GM23338 (cell line): ENCODE measurements at regions not wholly inside any gene's neighbourhood (a gene's known extent, or its start where the extent isn't known, plus 50 kb on each side); places are given as distances from the start of the nearest gene placed in this dataset.
"Not testable (repeated sequence)": the region's sequence is repeated elsewhere in the genome, so short reads cannot be mapped to it uniquely, and the experiment has no call there.

Experiments
- ATAC-seq: fragments of 200-7000 bp; cut with Tn5 transposase; 3 replicates; pipeline ENCODE4 v1.9.1; 2020
- DNase-seq: peaks from one replicate; pipeline ENCODE4 v3.0.0-alpha.2; 2015; ENCODE audit warnings: low spot score
- H2AFZ ChIP-seq: fragments of 200-600 bp; sonication (generic); 2 replicates; pipeline ENCODE4 v1.8.0; 2016; ENCODE audit warnings: antibody characterized with exemption, mild to moderate bottlenecking, moderate library complexity
- H3F3A ChIP-seq: fragments of 200-600 bp; sonication (generic); replicated peaks from 2 replicates; pipeline ENCODE4 v1.8.0; 2017; ENCODE audit warnings: antibody characterized with exemption, mixed run types, low read depth
- H3K27ac ChIP-seq: fragments of 200-600 bp; sonication (generic); 2 replicates; pipeline ENCODE4 v1.6.1; 2016; ENCODE audit warnings: low read depth
- H3K27me3 ChIP-seq: fragments of 200-600 bp; sonication (generic); 2 replicates; pipeline ENCODE4 v1.8.0; 2016; ENCODE audit warnings: mild to moderate bottlenecking, mixed run types, moderate library complexity; ENCODE audit not compliant: insufficient read depth
- H3K36me3 ChIP-seq: fragments of 200-600 bp; sonication (generic); 2 replicates; pipeline ENCODE4 v1.8.0; 2016; ENCODE audit warnings: mild to moderate bottlenecking; ENCODE audit not compliant: insufficient read depth
- H3K4me1 ChIP-seq: fragments of 200-600 bp; sonication (generic); 2 replicates; pipeline ENCODE4 v1.8.0; 2016; ENCODE audit warnings: mild to moderate bottlenecking, moderate library complexity; ENCODE audit not compliant: insufficient read depth
- H3K4me2 ChIP-seq: fragments of 200-600 bp; sonication (generic); 2 replicates; pipeline ENCODE4 v1.7.1; 2017; ENCODE audit warnings: mixed run types
- H3K4me3 ChIP-seq: fragments of 200-600 bp; sonication (generic); 2 replicates; pipeline ENCODE4 v1.6.1; 2016; ENCODE audit warnings: mixed run types
- H3K79me2 ChIP-seq: fragments of 200-600 bp; sonication (generic); replicated peaks from 2 replicates; pipeline ENCODE4 v1.8.0; 2017; ENCODE audit warnings: mild to moderate bottlenecking; ENCODE audit not compliant: insufficient read depth
- H3K9me2 ChIP-seq: fragments of 200-600 bp; sonication (generic); 2 replicates; pipeline ENCODE4 v1.8.0; 2017; ENCODE audit not compliant: insufficient read depth
- H4K20me1 ChIP-seq: fragments of 200-600 bp; sonication (generic); replicated peaks from 2 replicates; pipeline ENCODE4 v1.8.0; 2017; ENCODE audit warnings: mild to moderate bottlenecking; ENCODE audit not compliant: insufficient read depth
- H3K27ac Mint-ChIP-seq: 2 replicates; pipeline ENCODE4 v1.8.0; 2020; ENCODE audit warnings: inconsistent platforms, mild to moderate bottlenecking, moderate library complexity, mixed read lengths
- H3K27me3 Mint-ChIP-seq: 3 replicates; pipeline ENCODE4 v1.8.0; 2022; ENCODE audit warnings: low read depth, mild to moderate bottlenecking, moderate library complexity, mixed read lengths, inconsistent platforms; ENCODE audit not compliant: insufficient read depth, poor library complexity
- H3K36me3 Mint-ChIP-seq: 3 replicates; pipeline ENCODE4 v1.8.0; 2021; ENCODE audit warnings: low read depth, mild to moderate bottlenecking, inconsistent platforms, moderate library complexity, mixed read lengths
- H3K4me1 Mint-ChIP-seq: 3 replicates; pipeline ENCODE4 v1.8.0; 2020; ENCODE audit warnings: mild to moderate bottlenecking, inconsistent platforms, mixed read lengths
- H3K4me3 Mint-ChIP-seq: 3 replicates; pipeline ENCODE4 v1.8.0; 2021; ENCODE audit warnings: moderate library complexity, mild to moderate bottlenecking, inconsistent platforms, mixed read lengths
- H3K9me3 Mint-ChIP-seq: 3 replicates; pipeline ENCODE4 v1.8.0; 2020; ENCODE audit warnings: moderate library complexity, mild to moderate bottlenecking, inconsistent platforms, mixed read lengths
- EZH2 ChIP-seq: fragments of 200-600 bp; sonication (generic); IDR thresholded peaks from one replicate; pipeline ENCODE4 v1.8.0; 2017; ENCODE audit warnings: antibody characterized with exemption, mild to moderate bottlenecking, low read depth; ENCODE audit not compliant: unreplicated experiment
- JUNB ChIP-seq: IDR thresholded peaks from one replicate; pipeline ENCODE4 v1.6.1; 2016; ENCODE audit warnings: antibody characterized with exemption; ENCODE audit not compliant: unreplicated experiment
- NANOG ChIP-seq: IDR thresholded peaks from 2 replicates; pipeline ENCODE4 v1.6.1; 2016; ENCODE audit warnings: antibody characterized with exemption, borderline replicate concordance
- POLR2AphosphoS5 ChIP-seq: IDR thresholded peaks from 2 replicates; pipeline ENCODE4 v1.6.1; 2016; ENCODE audit warnings: antibody characterized with exemption, low read depth
- ZNF331 ChIP-seq: fragments of 250-450 bp; sonication (Bioruptor Pico); IDR thresholded peaks from 2 replicates; pipeline ENCODE4 v1.5.0; 2020; ENCODE audit warnings: low read depth, mild to moderate bottlenecking, moderate library complexity
- ZNF462 ChIP-seq: fragments of 250-450 bp; sonication (Bioruptor Pico); IDR thresholded peaks from 2 replicates; pipeline ENCODE4 v1.5.0; 2020; ENCODE audit warnings: mild to moderate bottlenecking, moderate library complexity
- TF ChIP-seq, protein P1 (sequence below): IDR thresholded peaks from 2 replicates; pipeline ENCODE4 v1.6.1; 2016; ENCODE audit warnings: antibody characterized with exemption

DNA sequence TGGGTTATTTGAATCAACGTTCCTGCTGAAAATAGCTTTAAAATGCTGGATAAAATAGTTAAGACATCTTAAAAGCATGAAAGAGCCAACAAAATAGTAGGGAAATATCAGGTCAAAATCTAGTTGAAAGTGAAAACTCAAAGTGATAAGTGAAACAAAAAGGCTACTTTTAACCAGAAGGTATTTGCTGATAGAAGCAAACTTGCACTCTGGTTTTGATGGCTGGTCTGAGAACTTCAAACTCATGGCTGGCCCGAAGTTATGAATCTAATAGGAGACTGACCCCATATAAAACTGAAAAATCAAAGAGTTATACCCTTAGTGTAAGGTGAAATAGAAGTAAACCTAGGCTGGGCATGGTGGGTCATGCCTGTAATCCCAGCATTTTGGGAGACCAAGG lies 66.3 kb upstream of the HOXC13 start (continued):
- TF ChIP-seq ZNF462 (CRISPR knock-in tag), result no peak
- no peak for TF ChIP-seq POLR2AphosphoS5
- no peak for TF ChIP-seq JUNB
- TF ChIP-seq, protein P1, sequence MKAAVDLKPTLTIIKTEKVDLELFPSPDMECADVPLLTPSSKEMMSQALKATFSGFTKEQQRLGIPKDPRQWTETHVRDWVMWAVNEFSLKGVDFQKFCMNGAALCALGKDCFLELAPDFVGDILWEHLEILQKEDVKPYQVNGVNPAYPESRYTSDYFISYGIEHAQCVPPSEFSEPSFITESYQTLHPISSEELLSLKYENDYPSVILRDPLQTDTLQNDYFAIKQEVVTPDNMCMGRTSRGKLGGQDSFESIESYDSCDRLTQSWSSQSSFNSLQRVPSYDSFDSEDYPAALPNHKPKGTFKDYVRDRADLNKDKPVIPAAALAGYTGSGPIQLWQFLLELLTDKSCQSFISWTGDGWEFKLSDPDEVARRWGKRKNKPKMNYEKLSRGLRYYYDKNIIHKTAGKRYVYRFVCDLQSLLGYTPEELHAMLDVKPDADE, result no peak
- no peak for TF ChIP-seq NANOG
- TF ChIP-seq EZH2, result no peak
- TF ChIP-seq ZNF331, result no peak

DNA sequence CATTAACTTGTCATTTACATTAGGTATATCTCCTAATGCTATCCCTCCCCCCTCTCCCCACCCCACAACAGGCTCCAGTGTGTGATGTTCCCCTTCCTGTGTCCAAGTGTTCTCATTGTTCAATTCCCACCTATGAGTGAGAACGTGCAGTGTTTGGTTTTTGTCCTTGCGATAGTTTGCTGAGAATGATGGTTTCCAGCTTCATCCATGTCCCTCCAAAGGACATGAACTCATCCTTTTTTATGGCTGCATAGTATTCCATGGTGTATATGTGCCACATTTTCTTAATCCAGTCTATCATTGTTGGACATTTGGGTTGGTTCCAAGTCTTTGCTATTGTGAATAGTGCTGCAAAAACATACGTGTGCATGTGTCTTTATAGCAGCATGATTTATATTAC lies 60.7 kb upstream of the HOXC13 start:
- H3K4me1 ChIP-seq, H3K9me2 ChIP-seq, ATAC-seq, DNase-seq, H3K4me3 ChIP-seq, H3K27ac ChIP-seq, H3K4me2 ChIP-seq, H2AFZ ChIP-seq, H3F3A ChIP-seq, H3K9me3 Mint-ChIP-seq, H3K27ac Mint-ChIP-seq, H3K36me3 Mint-ChIP-seq, H4K20me1 ChIP-seq, H3K4me1 Mint-ChIP-seq, H3K27me3 Mint-ChIP-seq, H3K27me3 ChIP-seq, H3K79me2 ChIP-seq, H3K36me3 ChIP-seq, H3K4me3 Mint-ChIP-seq: not testable (repeated sequence)
